Glomerular endothelial cell (primary cell): ENCODE measurements at regions not wholly inside any gene's neighbourhood (a gene's known extent, or its start where the extent isn't known, plus 50 kb on each side); places are given as distances from the start of the nearest gene placed in this dataset.
"Not testable (repeated sequence)": the region's sequence is repeated elsewhere in the genome, so short reads cannot be mapped to it uniquely, and the experiment has no call there.

Experiments used
- DNase-seq: peaks from one replicate; pipeline ENCODE4 v3.0.0-alpha.2; 2011; ENCODE audit warnings: low read depth, low spot score; ENCODE audit errors: extremely low read depth

GRCh38 chr3:115251509-115251908 is 104.4 kb upstream of the ZBTB20 start:
- DNase-seq, result no peak

GRCh38 chr3:115252679-115253078 is 105.6 kb upstream of the ZBTB20 start:
- DNase-seq, result no peak

GRCh38 chr3:115254492-115255196 is 107.6 kb upstream of the ZBTB20 start:
- DNase-seq, result no peak

GRCh38 chr3:115255197-115255585 is 108.1 kb upstream of the ZBTB20 start:
- no peak for DNase-seq

GRCh38 chr3:115270849-115271248 is 123.8 kb upstream of the ZBTB20 start:
- DNase-seq, result no peak

GRCh38 chr3:115272036-115272824 is 125.1 kb upstream of the ZBTB20 start:
- DNase-seq, result no peak

DNA sequence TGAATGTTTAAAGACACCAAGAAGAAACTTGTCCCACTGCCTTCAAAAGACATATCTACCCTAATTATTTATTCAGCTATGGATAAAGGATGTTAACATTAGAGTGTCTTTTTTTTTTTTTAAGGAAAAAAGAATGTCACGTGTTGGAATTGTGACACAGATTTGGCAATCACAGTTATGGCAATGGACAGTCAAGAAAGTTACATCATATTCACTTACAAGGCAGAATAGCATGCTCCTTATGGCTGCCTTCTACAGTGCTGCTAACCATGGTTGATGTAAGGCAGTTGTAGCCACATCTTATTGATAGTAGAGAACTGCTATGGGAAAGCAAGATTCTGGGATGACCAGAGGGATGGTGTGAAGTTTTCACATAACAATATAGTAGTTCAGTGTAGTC is 128.8 kb upstream of the ZBTB20 start:
- no peak for DNase-seq

GRCh38 chr3:115279939-115280338 is 132.9 kb upstream of the ZBTB20 start:
- DNase-seq, result no peak

DNA sequence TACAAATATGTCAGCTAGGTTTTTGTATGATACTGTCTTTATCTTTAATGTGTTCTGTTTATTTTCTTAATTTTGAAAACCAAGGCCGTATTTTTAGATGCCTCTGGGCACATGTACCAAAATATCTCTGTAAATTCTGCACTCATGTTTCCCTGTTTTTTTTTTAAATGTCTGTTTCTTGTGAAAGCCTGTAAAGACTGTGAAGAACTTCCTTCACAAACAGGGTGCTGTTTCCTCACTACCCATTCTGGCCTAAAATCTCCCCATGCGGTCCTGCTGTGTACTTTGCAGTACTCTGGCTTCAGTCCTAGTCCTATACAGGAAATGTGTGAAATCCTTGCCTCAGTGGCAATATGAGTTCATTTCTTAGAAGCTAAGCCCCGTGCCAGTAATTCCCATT is 133.4 kb upstream of the ZBTB20 start:
- no peak for DNase-seq

DNA sequence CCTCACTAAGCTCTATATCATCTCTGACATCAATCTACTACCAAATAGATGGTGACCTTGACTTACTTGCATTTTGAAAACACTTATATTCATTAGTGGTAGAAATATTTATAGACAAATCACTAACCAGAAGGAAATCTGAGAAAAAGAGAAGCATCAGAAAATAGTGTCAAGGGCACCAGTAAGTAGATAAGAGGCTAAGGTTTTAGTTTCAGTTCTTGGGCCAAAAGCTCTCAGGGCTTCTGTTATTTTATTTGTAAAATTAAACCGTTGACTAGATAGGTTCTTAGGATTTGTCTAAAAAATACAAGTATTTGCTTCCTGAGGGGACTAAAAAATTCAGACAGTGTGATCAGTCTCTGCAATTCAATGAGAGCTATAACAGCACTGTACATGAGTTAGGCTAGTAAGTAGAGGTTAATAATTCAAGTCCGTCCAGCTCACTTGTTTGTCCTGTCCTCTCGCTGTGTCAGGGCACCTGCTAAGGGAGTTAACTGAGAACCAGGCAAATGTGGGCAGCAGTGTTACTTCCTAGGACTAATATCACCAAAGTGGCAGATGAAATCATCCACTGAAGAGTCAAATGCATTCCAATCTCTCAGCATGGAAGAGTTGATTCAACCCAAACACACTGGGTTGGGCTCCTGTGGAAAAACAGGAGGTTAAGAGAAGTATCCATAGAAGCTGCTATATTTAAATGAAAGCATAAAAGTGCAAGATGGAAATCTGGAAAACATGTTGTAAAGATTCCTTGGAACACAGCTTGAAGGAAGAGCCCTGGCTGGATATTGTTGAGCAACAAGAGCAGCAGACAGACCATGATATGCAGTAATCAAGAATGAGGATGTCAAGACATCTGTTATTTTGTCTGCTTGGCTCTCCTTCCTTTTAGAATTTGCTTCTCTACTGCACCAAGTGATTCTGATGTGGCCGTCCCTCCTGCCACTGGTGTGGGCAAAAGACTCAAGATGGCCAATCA is 134.9 kb upstream of the ZBTB20 start:
- no peak for DNase-seq

DNA sequence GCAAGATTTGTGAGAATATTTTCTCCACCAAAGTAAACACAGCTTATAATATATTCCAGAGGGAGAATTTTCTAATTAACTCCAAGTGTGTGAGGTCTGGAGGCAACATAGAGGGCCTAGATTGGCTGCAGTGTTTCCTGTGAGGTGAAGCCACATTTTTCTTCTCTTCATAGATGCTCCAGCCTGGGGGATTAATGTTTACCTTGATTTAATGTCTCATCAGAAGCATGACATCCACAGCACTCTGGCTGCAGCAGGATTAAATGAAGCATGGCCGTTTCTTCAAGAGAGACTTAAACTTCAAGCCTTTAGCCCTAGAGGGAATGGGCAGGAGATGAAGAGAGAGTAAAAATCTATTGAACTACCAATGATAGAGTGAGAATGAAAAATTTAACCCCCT is 137.9 kb upstream of the ZBTB20 start:
- no peak for DNase-seq

DNA sequence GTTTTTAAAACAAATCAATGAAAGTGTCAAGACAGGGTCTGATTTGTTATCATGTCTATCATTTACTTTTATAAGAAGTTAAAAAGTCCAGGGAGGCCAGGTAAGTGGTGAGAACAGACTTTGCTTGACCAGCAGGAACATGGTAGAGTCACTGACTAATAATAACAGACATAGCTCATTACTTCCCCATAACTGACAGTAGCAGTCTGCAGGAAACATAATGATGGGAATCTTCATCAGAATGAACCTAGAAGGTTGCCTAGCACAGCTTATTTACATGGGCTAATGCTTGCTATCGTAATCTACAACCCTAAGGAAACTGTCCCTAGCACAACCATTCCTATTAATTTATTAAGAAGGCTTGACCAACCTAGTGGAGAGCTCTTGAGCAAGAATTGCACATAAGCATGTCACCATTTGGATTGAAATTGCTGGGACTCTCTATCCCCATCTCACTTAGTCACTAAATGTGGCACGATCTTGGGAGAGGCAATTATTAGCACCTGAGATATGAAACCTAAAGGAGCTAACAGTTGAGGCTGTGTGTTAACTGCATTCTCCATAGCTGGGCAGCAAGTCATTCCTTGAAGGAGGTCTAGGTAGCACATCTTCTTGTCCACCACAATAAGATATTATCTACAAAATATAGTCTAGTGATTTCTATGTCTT is 139.6 kb upstream of the ZBTB20 start:
- DNase-seq, result no peak

DNA sequence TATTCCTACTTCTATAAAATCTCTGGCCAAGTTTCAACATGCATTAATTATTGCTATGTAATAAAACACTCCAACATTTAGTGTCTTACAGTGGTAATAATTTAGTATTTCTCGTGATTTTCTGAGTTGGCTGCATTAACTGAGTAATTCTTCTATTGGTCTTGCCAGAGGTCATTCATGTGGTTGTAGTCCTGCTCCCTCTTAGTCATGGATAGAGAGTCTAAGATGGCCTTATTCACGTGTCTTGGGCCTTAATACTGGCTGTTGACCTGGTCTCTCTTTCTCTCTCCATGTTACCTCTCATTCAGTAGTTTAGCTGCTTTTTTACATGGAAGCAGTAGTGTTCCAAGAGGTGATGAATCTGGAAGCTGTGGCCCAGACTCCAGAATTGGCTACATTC is 140.1 kb upstream of the ZBTB20 start:
- DNase-seq, result no peak

DNA sequence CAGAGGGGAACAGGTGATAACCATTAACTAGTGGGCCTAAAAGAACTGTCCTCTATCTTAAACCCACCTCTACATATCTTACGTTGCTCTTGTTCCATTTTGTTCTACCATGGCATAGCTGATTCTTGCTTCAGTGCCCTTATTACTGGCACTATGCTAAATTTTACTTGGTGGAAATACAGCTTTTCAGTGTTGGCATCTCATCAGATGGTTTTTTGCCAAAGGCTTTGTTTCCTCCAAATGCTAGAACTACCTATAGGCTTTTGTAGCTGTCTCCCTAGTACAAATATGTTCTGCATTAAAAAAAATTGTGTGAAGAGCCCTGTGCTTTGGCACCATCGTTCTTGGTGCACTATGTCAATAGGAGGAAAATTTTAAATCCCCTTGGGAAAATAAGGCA is 145.0 kb upstream of the ZBTB20 start:
- no peak for DNase-seq

DNA sequence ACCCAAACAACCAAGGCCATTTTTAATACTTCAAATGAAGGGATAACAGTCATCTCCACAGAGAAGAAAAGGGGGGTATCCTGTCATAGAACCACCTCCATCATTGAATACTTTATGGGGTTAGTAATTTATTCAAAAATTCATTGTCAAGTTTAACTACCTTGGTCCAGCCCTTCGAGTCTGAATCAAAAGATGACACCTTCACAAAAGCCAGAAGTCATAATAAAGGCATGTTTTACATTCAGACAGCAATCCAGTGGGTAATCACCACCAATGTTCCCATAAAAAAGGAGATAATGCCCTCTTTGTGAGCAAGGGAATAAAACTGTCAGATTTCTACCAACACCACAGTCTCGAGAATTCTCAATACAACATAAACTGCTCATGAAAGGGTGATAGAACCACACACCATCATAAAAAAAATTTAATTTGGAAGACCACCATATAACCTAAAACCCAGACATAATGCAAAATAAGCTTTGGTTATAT is 145.6 kb upstream of the ZBTB20 start:
- DNase-seq, result no peak

GRCh38 chr3:115293321-115293720 is 146.2 kb upstream of the ZBTB20 start:
- DNase-seq, result no peak

DNA sequence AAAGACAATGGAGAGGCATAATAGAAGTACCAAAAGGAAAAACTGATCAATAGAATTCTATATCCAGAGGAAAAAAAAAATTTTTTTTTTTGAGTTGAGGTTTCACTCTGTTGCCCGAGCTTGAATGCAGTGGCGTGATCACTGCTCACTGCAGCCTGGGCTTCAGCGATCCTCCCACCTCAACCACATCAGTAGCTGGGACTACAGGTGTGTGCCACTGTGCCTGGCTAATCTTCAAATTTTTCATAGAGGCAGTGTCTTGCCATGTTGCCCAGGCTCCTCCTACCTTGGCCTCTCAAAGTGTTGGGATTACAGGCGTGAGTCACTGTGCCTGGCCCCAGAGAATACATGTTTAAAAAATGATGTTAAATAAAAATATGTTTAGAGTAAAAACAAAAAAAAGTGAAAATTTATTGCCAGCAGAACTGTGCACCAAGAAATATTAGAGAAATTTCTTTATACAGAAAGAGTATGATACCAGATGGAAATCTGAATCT is 154.3 kb upstream of the ZBTB20 start:
- DNase-seq, result no peak

DNA sequence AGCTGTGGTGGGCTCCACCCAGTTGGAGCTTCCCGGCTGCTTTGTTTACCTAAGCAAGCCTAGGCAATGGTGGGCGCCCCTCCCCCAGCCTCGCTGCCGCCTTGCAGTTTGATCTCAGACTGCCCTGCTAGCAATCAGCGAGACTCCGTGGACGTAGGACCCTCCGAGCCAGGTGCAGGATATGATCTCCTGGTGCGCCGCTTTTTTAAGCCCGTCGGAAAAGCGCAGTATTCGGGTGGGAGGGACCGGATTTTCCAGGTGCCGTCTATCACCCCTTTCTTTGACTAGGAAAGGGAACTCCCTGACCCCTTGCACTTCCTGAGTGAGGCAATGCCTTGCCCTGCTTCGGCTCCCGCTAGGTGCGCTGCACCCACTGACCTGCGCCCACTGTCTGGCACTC is 170.9 kb upstream of the ZBTB20 start:
- not testable (repeated sequence) for DNase-seq

DNA sequence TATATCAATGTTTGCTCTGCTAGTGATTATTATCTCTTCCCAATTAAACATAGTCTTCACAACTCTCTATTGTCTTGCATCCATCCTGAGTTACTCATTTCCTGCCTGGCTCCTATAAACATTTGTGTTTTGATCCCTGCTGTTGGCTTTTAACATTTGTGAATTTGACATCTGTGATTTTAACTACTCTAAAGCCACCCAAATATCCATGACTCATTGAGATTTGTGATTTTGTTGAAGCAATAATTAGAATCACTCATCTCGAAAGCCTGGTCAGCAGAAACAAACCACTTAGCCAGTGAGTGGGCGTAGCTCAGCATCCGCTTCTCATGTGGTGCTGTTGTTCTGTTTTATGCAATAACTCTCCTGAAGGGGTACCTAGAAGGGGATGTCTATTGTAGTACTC is 174.3 kb upstream of the ZBTB20 start:
- no peak for DNase-seq

- no peak for DNase-seq
Measured at GRCh38 chr3:115322901-115323300, 175.8 kb upstream of the ZBTB20 start.
